Ovary (tissue), 7 donors: ENCODE measurements at regions not wholly inside any gene's neighbourhood (a gene's known extent, or its start where the extent isn't known, plus 50 kb on each side); places are given as distances from the start of the nearest gene placed in this dataset.

Source experiments
- DNase-seq, 5 donors: peaks; one replicate each; pipeline ENCODE4 v3.0.0-alpha.2; 2019 to 2020
- H3K27ac ChIP-seq, 2 donors: fragments of 200-600 bp; one replicate each; pipeline versions ENCODE4 v1.5.1 to v1.8.0; 2019 to 2022
- H3K27me3 ChIP-seq: fragments of 200-600 bp; one replicate; pipeline ENCODE4 v1.8.0; 2022
- H3K36me3 ChIP-seq: fragments of 200-600 bp; sonication (generic); one replicate; pipeline ENCODE4 v1.5.1; 2019
- H3K4me1 ChIP-seq: one replicate; pipeline ENCODE4 v1.8.1; 2013; ENCODE audit warnings: mild to moderate bottlenecking, moderate library complexity; ENCODE audit not compliant: insufficient read depth
- H3K4me3 ChIP-seq: fragments of 200-600 bp; sonication (generic); one replicate; pipeline ENCODE4 v1.5.1; 2017
- H3K9me3 ChIP-seq, 2 donors: fragments of 200-600 bp in 1 of 2; sonication (generic) in 1 of 2; one replicate each; pipeline versions ENCODE4 v1.5.1 to v1.8.1; 2013 to 2019; ENCODE audit warnings: mild to moderate bottlenecking in 1 of 2, moderate library complexity in 1 of 2
- EP300 ChIP-seq: sonication (generic); formaldehyde crosslinking; IDR thresholded peaks from one replicate; pipeline ENCODE4 v1.6.1; 2017; ENCODE audit warnings: antibody characterized with exemption
- POLR2A ChIP-seq: fragments of 450-650 bp; IDR thresholded peaks from one replicate; pipeline ENCODE4 v1.6.1; 2017; ENCODE audit warnings: antibody characterized with exemption, mild to moderate bottlenecking, moderate library complexity
- WGBS, 3 donors: extraction: QIAGEN DNeasy Blood & Tissue Kit in 1 of 3; methylation state at CpG; one replicate each; pipeline versions ENCODE4 v1.1.5 to v1.1.7; 2013 to 2017; 5-methylcytosine and 5-hydroxymethylcytosine counted together
- intact Hi-C, 4 donors: fragments of 100-400 bp; cut with DNase I; formaldehyde crosslinking; loops; one replicate each; pipeline versions ENCODE4 v1.11.0 to v1.15.1; 2022 to 2023
- TF ChIP-seq, protein P1 (sequence below), 3 donors: fragments of 450-650 bp in 2 of 3; fragments of 200-600 bp in 1 of 3; IDR thresholded peaks; one replicate each; pipeline versions ENCODE4 v1.5.1 to v1.8.0; 2016 to 2022; ENCODE audit warnings: antibody characterized with exemption in 3 of 3, mild to moderate bottlenecking in 1 of 3
- donor health status: DM: no; HTN: no; CAD: no; lungs with moderate emphysema.
- donor health status: DM: no; HTN: no; CAD: no.
- donor health status: Bipolar disorder and iron deficiency.
- donor health status: DM: no; HTN: no; CAD: no.
- donor health status: DM: yes; HTN: yes; CAD: no.

GRCh38 chr3:43870844-43871626 lies 180.3 kb downstream of the ABHD5 start:
- no peak overlapping the region for H3K27ac ChIP-seq
- TF ChIP-seq EP300 (no peak), POLR2A (no peak)
- TF ChIP-seq, protein P1, sequence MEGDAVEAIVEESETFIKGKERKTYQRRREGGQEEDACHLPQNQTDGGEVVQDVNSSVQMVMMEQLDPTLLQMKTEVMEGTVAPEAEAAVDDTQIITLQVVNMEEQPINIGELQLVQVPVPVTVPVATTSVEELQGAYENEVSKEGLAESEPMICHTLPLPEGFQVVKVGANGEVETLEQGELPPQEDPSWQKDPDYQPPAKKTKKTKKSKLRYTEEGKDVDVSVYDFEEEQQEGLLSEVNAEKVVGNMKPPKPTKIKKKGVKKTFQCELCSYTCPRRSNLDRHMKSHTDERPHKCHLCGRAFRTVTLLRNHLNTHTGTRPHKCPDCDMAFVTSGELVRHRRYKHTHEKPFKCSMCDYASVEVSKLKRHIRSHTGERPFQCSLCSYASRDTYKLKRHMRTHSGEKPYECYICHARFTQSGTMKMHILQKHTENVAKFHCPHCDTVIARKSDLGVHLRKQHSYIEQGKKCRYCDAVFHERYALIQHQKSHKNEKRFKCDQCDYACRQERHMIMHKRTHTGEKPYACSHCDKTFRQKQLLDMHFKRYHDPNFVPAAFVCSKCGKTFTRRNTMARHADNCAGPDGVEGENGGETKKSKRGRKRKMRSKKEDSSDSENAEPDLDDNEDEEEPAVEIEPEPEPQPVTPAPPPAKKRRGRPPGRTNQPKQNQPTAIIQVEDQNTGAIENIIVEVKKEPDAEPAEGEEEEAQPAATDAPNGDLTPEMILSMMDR (IDR thresholded peaks at IDR 0.05): no peak
- intact Hi-C loops: no loop called here
- no peaks in the 10 kb centered on the region for H3K9me3 ChIP-seq
- no peak for DNase-seq
- no peaks in the 10 kb centered on the region for H3K27me3 ChIP-seq
- peaks cover 4% of the 10 kb centered on the region for H3K4me1 ChIP-seq
- no peaks in the 10 kb centered on the region for H3K36me3 ChIP-seq
- H3K4me3 ChIP-seq: no peak overlapping the region
- 29 to 37% (median 31%) methylated on average over 2 of the region's 2 CpGs for WGBS, 3 donors

- TF ChIP-seq, protein P1 (IDR thresholded peaks at IDR 0.05): no peak
- TF ChIP-seq EP300 (no peak), POLR2A (no peak)
- no peak for DNase-seq
- H3K27me3 ChIP-seq: no peaks in the 10 kb centered on the region
- peaks cover 4% of the 10 kb centered on the region for H3K4me1 ChIP-seq
- no peaks in the 10 kb centered on the region for H3K9me3 ChIP-seq
- 66 to 74% (median 68%) methylated on average over 9 of the region's 9 CpGs for WGBS, 3 donors
- intact Hi-C loops: no loop called here
- no peak overlapping the region for H3K27ac ChIP-seq
- no peaks in the 10 kb centered on the region for H3K36me3 ChIP-seq
- no peak overlapping the region for H3K4me3 ChIP-seq
Measured at GRCh38 chr3:43871627-43872245, 181.0 kb downstream of the ABHD5 start.

GRCh38 chr3:43872301-43872700 lies 181.6 kb downstream of the ABHD5 start:
- whole genome bisulfite sequencing, 3 donors: 53 to 69% (median 66%) methylated on average over 3 of the region's 3 CpGs
- Histone ChIP-seq H3K9me3 (no peaks in the 10 kb centered on the region), H3K27ac (no peak overlapping the region), H3K27me3 (no peaks in the 10 kb centered on the region), H3K4me3 (no peak overlapping the region), H3K4me1 (peaks cover 4% of the 10 kb centered on the region), H3K36me3 (no peaks in the 10 kb centered on the region)
- TF ChIP-seq EP300 (no peak), POLR2A (no peak)
- TF ChIP-seq, protein P1 (IDR thresholded peaks at IDR 0.05): no peak
- intact Hi-C loops: no loop called here
- DNase-seq: no peak

- Histone ChIP-seq H3K9me3 (no peaks in the 10 kb centered on the region), H3K27me3 (no peaks in the 10 kb centered on the region), H3K27ac (no peak overlapping the region), H3K4me1 (peaks cover 4% of the 10 kb centered on the region), H3K36me3 (no peaks in the 10 kb centered on the region), H3K4me3 (no peak overlapping the region)
- intact Hi-C loops: no loop called here
- TF ChIP-seq, protein P1 (IDR thresholded peaks at IDR 0.05): no peak
- no peak for TF ChIP-seq EP300
- TF ChIP-seq POLR2A: no peak
- 56 to 66% (median 62%) methylated on average over 6 of the region's 6 CpGs for WGBS, 3 donors
- DNase-seq: no peak
Measured at GRCh38 chr3:43872901-43873300, 182.2 kb downstream of the ABHD5 start.
